Adrenal gland (tissue), 9 donors: ENCODE measurements at regions not wholly inside any gene's neighbourhood (a gene's known extent, or its start where the extent isn't known, plus 50 kb on each side); places are given as distances from the start of the nearest gene placed in this dataset.

Experiments
- DNase-seq, 7 donors: peaks; one replicate each; pipeline ENCODE4 v3.0.0-alpha.2; 2019 to 2020
- H3K27ac ChIP-seq, 5 donors: fragments of 200-600 bp; sonication (generic) in 4 of 5; 1 replicate in 3 of 5; 2 replicates in 2 of 5; pipeline versions ENCODE4 v1.5.1 to v1.8.0; 2016 to 2020; ENCODE audit warnings: mild to moderate bottlenecking in 1 of 5
- H3K27me3 ChIP-seq: fragments of 200-600 bp; 2 replicates; pipeline ENCODE4 v1.8.0; 2021
- H3K36me3 ChIP-seq, 2 donors: fragments of 200-600 bp; replicated peaks in 1 of 2; 1 replicate in 1 of 2; 2 replicates in 1 of 2; pipeline versions ENCODE4 v1.5.1 to v1.8.0; 2018 to 2022
- H3K4me1 ChIP-seq, 2 donors: fragments of 200-600 bp; replicated peaks in 1 of 2; 1 replicate in 1 of 2; 2 replicates in 1 of 2; pipeline versions ENCODE4 v1.5.1 to v1.8.0; 2018 to 2021
- H3K4me3 ChIP-seq, 4 donors: fragments of 200-600 bp; sonication (generic) in 3 of 4; one replicate each; pipeline ENCODE4 v1.5.1; 2016 to 2018
- H3K9me3 ChIP-seq, 3 donors: fragments of 200-600 bp; sonication (generic) in 1 of 3; replicated peaks in 1 of 3; 1 replicate in 2 of 3; 2 replicates in 1 of 3; pipeline versions ENCODE4 v1.5.1 to v1.8.0; 2016 to 2021
- POLR2A ChIP-seq, 2 donors: fragments of 450-650 bp; IDR thresholded peaks; one replicate each; pipeline ENCODE4 v1.6.1; 2017; ENCODE audit warnings: antibody characterized with exemption in 2 of 2, mild to moderate bottlenecking in 2 of 2, moderate library complexity in 1 of 2
- WGBS, 4 donors: extraction: QIAGEN DNeasy Blood & Tissue Kit in 2 of 4; methylation state at CpG; one replicate each; pipeline versions ENCODE4 v1.1.5 to v1.1.7; 2013 to 2017; 5-methylcytosine and 5-hydroxymethylcytosine counted together
- intact Hi-C, 2 donors: fragments of 100-400 bp; cut with DNase I; formaldehyde crosslinking; loops; one replicate each; pipeline versions ENCODE4 v1.14.1 to v1.15.0; 2022 to 2023
- TF ChIP-seq, protein P1 (sequence below), 6 experiments: fragments of 450-650 bp in 4 of 6; fragments of 200-600 bp in 2 of 6; sonication (generic) in 1 of 6; IDR thresholded peaks; 1 replicate in 5 of 6; 2 replicates in 1 of 6; pipeline versions ENCODE4 v1.5.1 to v1.8.0; 2016 to 2021; ENCODE audit warnings: antibody characterized with exemption in 6 of 6, mild to moderate bottlenecking in 2 of 6, moderate library complexity in 1 of 6
- donor health status: healthy with polysubstance abuse.
- donor health status: Bipolar disorder and iron deficiency.
- donor health status: DM: yes; HTN: yes; CAD: no.
- donor health status: DM: no; HTN: no; CAD: no.
- donor health status: DM: no; HTN: no; CAD: no.

DNA sequence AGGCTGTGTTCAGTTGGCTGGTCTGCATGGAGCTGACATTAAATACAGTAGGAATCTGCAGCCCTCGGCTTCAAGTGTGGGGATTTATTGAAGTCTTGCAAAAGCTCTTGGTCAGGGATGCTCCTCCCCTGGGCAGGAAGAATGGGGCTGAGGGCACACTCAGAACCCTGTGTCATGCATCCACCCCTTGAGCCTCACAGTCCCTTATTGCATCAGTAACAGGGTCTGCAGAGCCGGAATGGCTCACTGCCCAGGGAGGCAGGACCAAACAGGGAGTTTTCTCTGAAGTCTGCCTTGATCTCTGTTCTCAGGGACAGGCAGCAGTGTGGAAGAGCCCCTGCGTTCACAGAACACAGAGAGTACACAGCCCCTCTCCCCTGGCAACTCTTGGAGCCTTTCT is 216.8 kb downstream of the ENGASE start:
- no peak for TF ChIP-seq POLR2A (IDR thresholded peaks at IDR 0.05)
- TF ChIP-seq, protein P1, sequence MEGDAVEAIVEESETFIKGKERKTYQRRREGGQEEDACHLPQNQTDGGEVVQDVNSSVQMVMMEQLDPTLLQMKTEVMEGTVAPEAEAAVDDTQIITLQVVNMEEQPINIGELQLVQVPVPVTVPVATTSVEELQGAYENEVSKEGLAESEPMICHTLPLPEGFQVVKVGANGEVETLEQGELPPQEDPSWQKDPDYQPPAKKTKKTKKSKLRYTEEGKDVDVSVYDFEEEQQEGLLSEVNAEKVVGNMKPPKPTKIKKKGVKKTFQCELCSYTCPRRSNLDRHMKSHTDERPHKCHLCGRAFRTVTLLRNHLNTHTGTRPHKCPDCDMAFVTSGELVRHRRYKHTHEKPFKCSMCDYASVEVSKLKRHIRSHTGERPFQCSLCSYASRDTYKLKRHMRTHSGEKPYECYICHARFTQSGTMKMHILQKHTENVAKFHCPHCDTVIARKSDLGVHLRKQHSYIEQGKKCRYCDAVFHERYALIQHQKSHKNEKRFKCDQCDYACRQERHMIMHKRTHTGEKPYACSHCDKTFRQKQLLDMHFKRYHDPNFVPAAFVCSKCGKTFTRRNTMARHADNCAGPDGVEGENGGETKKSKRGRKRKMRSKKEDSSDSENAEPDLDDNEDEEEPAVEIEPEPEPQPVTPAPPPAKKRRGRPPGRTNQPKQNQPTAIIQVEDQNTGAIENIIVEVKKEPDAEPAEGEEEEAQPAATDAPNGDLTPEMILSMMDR (IDR thresholded peaks at IDR 0.05) = no peak
- Histone ChIP-seq H3K4me3 (no peak overlapping the region), H3K27me3 (peaks cover 16% of the 10 kb centered on the region), H3K27ac (no peak overlapping the region), H3K4me1 (no peaks in the 10 kb centered on the region), H3K9me3 (no peaks in the 10 kb centered on the region), H3K36me3 (no peaks in the 10 kb centered on the region)
- intact Hi-C loops = no loop called here
- DNase-seq = no peak
- 38 to 67% (median 48%) methylated on average over 3 of the region's 3 CpGs for WGBS, 4 donors

DNA sequence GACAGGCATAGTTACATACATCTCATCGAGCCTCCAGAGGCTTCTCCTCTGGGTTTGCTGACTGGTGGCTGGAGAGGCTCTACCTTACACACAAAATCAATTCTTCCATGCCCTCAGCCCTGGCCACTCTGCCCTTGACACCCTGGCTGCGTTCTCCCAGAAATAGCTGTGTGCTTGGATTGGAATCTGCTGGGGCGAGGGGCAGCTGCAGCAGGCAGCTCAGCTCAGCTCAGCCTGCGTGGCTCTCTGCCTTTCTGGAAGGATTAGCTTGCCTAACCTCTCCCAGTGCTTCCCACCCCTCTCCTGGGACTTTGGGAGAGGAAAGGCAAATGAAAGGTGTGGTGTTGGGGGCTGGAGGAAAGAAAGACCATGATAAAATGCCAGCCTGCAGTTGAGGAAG is 216.1 kb downstream of the ENGASE start:
- H3K27me3 ChIP-seq = peaks cover 17% of the 10 kb centered on the region
- no peaks in the 10 kb centered on the region for H3K4me1 ChIP-seq
- no peak overlapping the region for H3K27ac ChIP-seq
- no peak overlapping the region for H3K4me3 ChIP-seq
- WGBS, 4 donors = 42 to 63% (median 51%) methylated on average over 2 to 4 of the region's 4 CpGs
- intact Hi-C loops = no loop called here
- no peaks in the 10 kb centered on the region for H3K36me3 ChIP-seq
- H3K9me3 ChIP-seq = no peaks in the 10 kb centered on the region
- TF ChIP-seq, protein P1 (IDR thresholded peaks at IDR 0.05) = no peak
- TF ChIP-seq POLR2A (IDR thresholded peaks at IDR 0.05) = no peak
- no peak for DNase-seq

DNA sequence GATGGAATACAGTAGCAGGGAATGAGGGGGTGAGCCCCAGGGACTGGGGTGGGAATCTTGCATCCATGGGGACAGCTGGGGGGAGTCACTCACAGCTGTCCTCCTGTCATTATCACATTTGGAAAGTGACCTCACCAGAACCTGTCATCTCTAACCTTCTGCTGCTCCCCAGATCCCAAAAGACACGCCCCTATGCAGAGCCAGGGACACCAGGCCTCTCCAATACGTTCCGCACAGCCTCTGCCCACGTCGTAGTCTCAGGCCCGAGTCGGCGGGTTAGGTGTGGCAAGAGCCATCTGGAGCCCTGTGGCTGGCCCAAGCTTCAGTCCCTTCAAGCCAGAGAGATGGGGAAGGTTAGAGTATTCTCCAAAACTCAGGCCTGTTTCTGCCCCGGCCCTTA is 214.3 kb downstream of the ENGASE start:
- TF ChIP-seq, protein P1 (IDR thresholded peaks at IDR 0.05) = no peak
- TF ChIP-seq POLR2A (IDR thresholded peaks at IDR 0.05) = no peak
- intact Hi-C loops = no loop called here
- Histone ChIP-seq H3K9me3 (no peaks in the 10 kb centered on the region), H3K27ac (no peak overlapping the region), H3K36me3 (no peaks in the 10 kb centered on the region), H3K4me1 (no peaks in the 10 kb centered on the region), H3K27me3 (peaks cover 17% of the 10 kb centered on the region), H3K4me3 (no peak overlapping the region)
- no peak for DNase-seq
- whole genome bisulfite sequencing, 4 donors = 77 to 88% (median 81%) methylated on average over 8 to 9 of the region's 9 CpGs

DNA sequence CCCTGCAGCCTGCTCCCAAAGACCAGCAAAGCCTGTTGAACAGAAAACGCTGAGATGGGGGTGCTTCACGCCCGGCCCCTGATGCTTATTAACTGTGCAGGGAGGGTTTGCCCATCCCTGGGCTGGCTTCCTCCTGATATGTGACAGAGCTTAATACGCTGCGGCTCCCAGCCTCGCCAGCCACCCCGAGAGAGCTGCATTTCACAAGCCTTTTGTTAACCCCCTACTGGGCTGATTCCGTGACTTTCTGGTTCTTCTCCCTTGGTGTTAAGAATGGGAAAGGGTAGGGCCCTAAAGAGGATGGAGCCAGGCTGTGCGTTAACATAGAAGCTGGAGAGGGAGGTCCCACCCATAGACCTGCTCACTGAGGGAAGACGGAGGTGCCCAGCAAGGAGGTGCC is 211.8 kb downstream of the ENGASE start:
- WGBS, 4 donors = 11 to 23% (median 19%) methylated on average over 7 to 10 of the region's 10 CpGs
- TF ChIP-seq POLR2A (IDR thresholded peaks at IDR 0.05) = no peak
- TF ChIP-seq, protein P1 (IDR thresholded peaks at IDR 0.05) = no peak
- no peaks in the 10 kb centered on the region for H3K9me3 ChIP-seq
- H3K36me3 ChIP-seq = no peaks in the 10 kb centered on the region
- H3K4me3 ChIP-seq = no peak overlapping the region
- intact Hi-C loops = no loop called here
- H3K27ac ChIP-seq = no peak overlapping the region
- H3K4me1 ChIP-seq = no peaks in the 10 kb centered on the region
- H3K27me3 ChIP-seq = peaks cover 17% of the 10 kb centered on the region
- no peak for DNase-seq
